ENCODE measurements at regions not wholly inside any gene's neighbourhood (a gene's known extent, or its start where the extent isn't known, plus 50 kb on each side); places are given as distances from the start of the nearest gene placed in this dataset.

DNA sequence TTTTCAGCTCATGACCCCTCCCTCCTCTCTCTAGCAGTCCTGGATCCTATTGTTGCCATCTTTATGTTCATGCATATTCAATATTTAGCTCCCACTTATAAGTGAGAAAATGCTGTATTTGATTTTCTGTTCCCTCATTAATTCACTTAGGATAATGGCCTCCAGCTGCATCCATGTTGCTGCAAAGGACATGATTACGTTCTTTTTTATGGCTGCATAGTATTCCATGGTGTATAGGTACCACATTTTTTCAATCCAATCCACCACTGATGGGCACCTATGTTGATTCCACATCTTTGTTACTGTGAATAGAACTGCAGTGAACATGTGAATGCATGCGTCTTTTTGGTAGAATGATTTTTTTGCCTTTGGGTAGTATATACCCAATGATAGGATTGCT, 188.4 kb downstream of the FOXL1 start:
- no peak for TF ChIP-seq TAF1 (IDR thresholded peaks at IDR 0.05; ENCODE audit: borderline replicate concordance, insufficient read depth, low read length)
- no peak for TF ChIP-seq FOXP2 (optimal IDR thresholded peaks at IDR 0.05; ENCODE audit: borderline replicate concordance, extremely low read depth, extremely low read length, insufficient read depth)
- TF ChIP-seq, protein P1, sequence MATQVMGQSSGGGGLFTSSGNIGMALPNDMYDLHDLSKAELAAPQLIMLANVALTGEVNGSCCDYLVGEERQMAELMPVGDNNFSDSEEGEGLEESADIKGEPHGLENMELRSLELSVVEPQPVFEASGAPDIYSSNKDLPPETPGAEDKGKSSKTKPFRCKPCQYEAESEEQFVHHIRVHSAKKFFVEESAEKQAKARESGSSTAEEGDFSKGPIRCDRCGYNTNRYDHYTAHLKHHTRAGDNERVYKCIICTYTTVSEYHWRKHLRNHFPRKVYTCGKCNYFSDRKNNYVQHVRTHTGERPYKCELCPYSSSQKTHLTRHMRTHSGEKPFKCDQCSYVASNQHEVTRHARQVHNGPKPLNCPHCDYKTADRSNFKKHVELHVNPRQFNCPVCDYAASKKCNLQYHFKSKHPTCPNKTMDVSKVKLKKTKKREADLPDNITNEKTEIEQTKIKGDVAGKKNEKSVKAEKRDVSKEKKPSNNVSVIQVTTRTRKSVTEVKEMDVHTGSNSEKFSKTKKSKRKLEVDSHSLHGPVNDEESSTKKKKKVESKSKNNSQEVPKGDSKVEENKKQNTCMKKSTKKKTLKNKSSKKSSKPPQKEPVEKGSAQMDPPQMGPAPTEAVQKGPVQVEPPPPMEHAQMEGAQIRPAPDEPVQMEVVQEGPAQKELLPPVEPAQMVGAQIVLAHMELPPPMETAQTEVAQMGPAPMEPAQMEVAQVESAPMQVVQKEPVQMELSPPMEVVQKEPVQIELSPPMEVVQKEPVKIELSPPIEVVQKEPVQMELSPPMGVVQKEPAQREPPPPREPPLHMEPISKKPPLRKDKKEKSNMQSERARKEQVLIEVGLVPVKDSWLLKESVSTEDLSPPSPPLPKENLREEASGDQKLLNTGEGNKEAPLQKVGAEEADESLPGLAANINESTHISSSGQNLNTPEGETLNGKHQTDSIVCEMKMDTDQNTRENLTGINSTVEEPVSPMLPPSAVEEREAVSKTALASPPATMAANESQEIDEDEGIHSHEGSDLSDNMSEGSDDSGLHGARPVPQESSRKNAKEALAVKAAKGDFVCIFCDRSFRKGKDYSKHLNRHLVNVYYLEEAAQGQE (IDR thresholded peaks at IDR 0.05; ENCODE audit: insufficient read depth in 1 of 2, low read depth in 2 of 2, low read length in 2 of 2): no peak
- TF ChIP-seq POLR2AphosphoS5 (IDR thresholded peaks at IDR 0.05; ENCODE audit: low read depth, low read length): no peak
- no peak for TF ChIP-seq SIN3A (IDR thresholded peaks at IDR 0.05; ENCODE audit: borderline replicate concordance, insufficient read depth, low read length)

- TF ChIP-seq TAF1 (IDR thresholded peaks at IDR 0.05; ENCODE audit: borderline replicate concordance, insufficient read depth, low read length) (no peak), FOXP2 (optimal IDR thresholded peaks at IDR 0.05; ENCODE audit: borderline replicate concordance, extremely low read depth, extremely low read length, insufficient read depth) (no peak), SIN3A (IDR thresholded peaks at IDR 0.05; ENCODE audit: borderline replicate concordance, insufficient read depth, low read length) (no peak), POLR2AphosphoS5 (IDR thresholded peaks at IDR 0.05; ENCODE audit: low read depth, low read length) (no peak)
- TF ChIP-seq, protein P1 (IDR thresholded peaks at IDR 0.05; ENCODE audit: insufficient read depth in 1 of 2, low read depth in 2 of 2, low read length in 2 of 2): no peak
These were observed 190.0 kb downstream of the FOXL1 start for GRCh38 chr16:86768228-86768791.

- no peak for TF ChIP-seq TAF1 (IDR thresholded peaks at IDR 0.05; ENCODE audit: borderline replicate concordance, insufficient read depth, low read length)
- TF ChIP-seq, protein P1 (IDR thresholded peaks at IDR 0.05; ENCODE audit: insufficient read depth in 1 of 2, low read depth in 2 of 2, low read length in 2 of 2): no peak
- TF ChIP-seq SIN3A (IDR thresholded peaks at IDR 0.05; ENCODE audit: borderline replicate concordance, insufficient read depth, low read length): no peak
- TF ChIP-seq POLR2AphosphoS5 (IDR thresholded peaks at IDR 0.05; ENCODE audit: low read depth, low read length): no peak
- TF ChIP-seq FOXP2 (optimal IDR thresholded peaks at IDR 0.05; ENCODE audit: borderline replicate concordance, extremely low read depth, extremely low read length, insufficient read depth): no peak
These were observed 190.7 kb downstream of the FOXL1 start for GRCh38 chr16:86768999-86769398.

- TF ChIP-seq, protein P1 (IDR thresholded peaks at IDR 0.05; ENCODE audit: insufficient read depth in 1 of 2, low read depth in 2 of 2, low read length in 2 of 2): no peak
- TF ChIP-seq POLR2AphosphoS5 (IDR thresholded peaks at IDR 0.05; ENCODE audit: low read depth, low read length) (no peak), TAF1 (IDR thresholded peaks at IDR 0.05; ENCODE audit: borderline replicate concordance, insufficient read depth, low read length) (no peak), SIN3A (IDR thresholded peaks at IDR 0.05; ENCODE audit: borderline replicate concordance, insufficient read depth, low read length) (no peak), FOXP2 (optimal IDR thresholded peaks at IDR 0.05; ENCODE audit: borderline replicate concordance, extremely low read depth, extremely low read length, insufficient read depth) (no peak)
These were observed 193.4 kb downstream of the FOXL1 start for GRCh38 chr16:86771506-86772460.
